Hepatocyte (in vitro differentiated cells): ENCODE measurements at regions not wholly inside any gene's neighbourhood (a gene's known extent, or its start where the extent isn't known, plus 50 kb on each side); places are given as distances from the start of the nearest gene placed in this dataset.

Source experiments
- EZH2phosphoT487 ChIP-seq: fragments of 200-600 bp; sonication (generic); IDR thresholded peaks from one replicate; pipeline ENCODE4 v1.6.1; 2018; ENCODE audit warnings: antibody characterized with exemption, mild to moderate bottlenecking, low read depth, moderate library complexity; ENCODE audit not compliant: unreplicated experiment, severe bottlenecking
- TF ChIP-seq, protein P1 (sequence below): fragments of 200-600 bp; sonication (generic); IDR thresholded peaks from 2 replicates; pipeline ENCODE4 v1.5.1; 2016; ENCODE audit warnings: antibody characterized with exemption, mild to moderate bottlenecking; ENCODE audit not compliant: poor library complexity

DNA sequence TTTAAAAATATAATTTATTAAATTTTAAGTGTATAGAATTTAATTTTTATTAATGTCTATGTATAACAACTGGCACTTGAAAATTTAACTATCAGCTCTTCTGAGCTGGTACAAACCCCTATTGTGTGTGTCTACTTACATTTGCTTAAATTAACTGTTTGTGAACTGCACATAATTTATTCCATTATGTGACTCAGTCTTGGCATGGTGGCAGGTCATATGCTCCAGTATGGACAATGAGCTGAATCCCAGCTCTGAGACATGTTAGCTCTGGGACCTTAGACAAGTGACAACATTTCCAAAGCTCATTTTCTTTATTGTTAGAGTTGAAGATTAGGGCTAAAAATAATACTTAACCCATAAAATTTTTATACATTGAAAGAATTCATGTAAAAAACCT is 526.1 kb upstream of the MARCKS start:
- TF ChIP-seq, protein P1, sequence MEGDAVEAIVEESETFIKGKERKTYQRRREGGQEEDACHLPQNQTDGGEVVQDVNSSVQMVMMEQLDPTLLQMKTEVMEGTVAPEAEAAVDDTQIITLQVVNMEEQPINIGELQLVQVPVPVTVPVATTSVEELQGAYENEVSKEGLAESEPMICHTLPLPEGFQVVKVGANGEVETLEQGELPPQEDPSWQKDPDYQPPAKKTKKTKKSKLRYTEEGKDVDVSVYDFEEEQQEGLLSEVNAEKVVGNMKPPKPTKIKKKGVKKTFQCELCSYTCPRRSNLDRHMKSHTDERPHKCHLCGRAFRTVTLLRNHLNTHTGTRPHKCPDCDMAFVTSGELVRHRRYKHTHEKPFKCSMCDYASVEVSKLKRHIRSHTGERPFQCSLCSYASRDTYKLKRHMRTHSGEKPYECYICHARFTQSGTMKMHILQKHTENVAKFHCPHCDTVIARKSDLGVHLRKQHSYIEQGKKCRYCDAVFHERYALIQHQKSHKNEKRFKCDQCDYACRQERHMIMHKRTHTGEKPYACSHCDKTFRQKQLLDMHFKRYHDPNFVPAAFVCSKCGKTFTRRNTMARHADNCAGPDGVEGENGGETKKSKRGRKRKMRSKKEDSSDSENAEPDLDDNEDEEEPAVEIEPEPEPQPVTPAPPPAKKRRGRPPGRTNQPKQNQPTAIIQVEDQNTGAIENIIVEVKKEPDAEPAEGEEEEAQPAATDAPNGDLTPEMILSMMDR, result no peak
- TF ChIP-seq EZH2phosphoT487, result no peak
